Kidney epithelial cell (primary cell): ENCODE measurements at regions not wholly inside any gene's neighbourhood (a gene's known extent, or its start where the extent isn't known, plus 50 kb on each side); places are given as distances from the start of the nearest gene placed in this dataset.
A peak's percentile ranks its signal among the peaks of the same experiment; 100 is the strongest.

Experiments used
- DNase-seq: peaks from one replicate; pipeline ENCODE4 v3.0.0-alpha.2; 2010; ENCODE audit warnings: low read depth
- H3K27me3 ChIP-seq: 2 replicates; pipeline ENCODE4 v1.6.0; 2011; ENCODE audit warnings: low read length; ENCODE audit not compliant: control insufficient read depth, insufficient read depth
- H3K36me3 ChIP-seq: 2 replicates; pipeline ENCODE4 v1.5.1; 2011; ENCODE audit warnings: low read length; ENCODE audit not compliant: control insufficient read depth, insufficient read depth
- H3K4me3 ChIP-seq: 2 replicates; pipeline ENCODE4 v1.5.1; 2011; ENCODE audit warnings: low read depth, mild to moderate bottlenecking, control low read depth, low read length
- TF ChIP-seq, protein P1 (sequence below): IDR thresholded peaks from 2 replicates; pipeline ENCODE4 v1.5.1; 2011; ENCODE audit warnings: mild to moderate bottlenecking, moderate library complexity, low read length, control low read depth, inconsistent platforms; ENCODE audit not compliant: insufficient read depth, poor library complexity, severe bottlenecking

- no peaks in the 10 kb centered on the region for H3K27me3 ChIP-seq
- TF ChIP-seq, protein P1, sequence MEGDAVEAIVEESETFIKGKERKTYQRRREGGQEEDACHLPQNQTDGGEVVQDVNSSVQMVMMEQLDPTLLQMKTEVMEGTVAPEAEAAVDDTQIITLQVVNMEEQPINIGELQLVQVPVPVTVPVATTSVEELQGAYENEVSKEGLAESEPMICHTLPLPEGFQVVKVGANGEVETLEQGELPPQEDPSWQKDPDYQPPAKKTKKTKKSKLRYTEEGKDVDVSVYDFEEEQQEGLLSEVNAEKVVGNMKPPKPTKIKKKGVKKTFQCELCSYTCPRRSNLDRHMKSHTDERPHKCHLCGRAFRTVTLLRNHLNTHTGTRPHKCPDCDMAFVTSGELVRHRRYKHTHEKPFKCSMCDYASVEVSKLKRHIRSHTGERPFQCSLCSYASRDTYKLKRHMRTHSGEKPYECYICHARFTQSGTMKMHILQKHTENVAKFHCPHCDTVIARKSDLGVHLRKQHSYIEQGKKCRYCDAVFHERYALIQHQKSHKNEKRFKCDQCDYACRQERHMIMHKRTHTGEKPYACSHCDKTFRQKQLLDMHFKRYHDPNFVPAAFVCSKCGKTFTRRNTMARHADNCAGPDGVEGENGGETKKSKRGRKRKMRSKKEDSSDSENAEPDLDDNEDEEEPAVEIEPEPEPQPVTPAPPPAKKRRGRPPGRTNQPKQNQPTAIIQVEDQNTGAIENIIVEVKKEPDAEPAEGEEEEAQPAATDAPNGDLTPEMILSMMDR: peak; percentile 26
- no peak overlapping the region for H3K4me3 ChIP-seq
- H3K36me3 ChIP-seq: no peaks in the 10 kb centered on the region
- no peak for DNase-seq
Measured at GRCh38 chr3:178325330-178325729, 210.9 kb upstream of the KCNMB2 start.

DNA sequence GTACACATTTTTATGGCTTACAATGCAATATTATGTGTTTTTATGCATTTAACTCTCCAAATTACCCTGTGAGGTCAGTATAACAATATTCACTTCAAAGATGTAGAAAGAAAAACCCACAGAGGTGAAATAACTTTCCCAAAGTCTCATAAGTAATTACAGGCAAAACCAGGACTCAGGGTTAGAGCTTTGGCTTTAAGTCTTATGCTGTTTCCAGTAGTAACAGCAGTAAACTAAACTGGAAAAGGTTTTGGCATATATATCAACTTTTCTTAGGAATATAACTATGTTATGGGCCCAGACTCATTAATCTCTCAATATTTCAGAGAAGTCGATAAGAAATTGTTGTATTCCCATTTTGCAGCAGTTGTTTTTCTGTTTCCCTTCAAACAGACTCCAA is 206.3 kb upstream of the KCNMB2 start:
- TF ChIP-seq, protein P1: no peak
- Histone ChIP-seq H3K4me3 (no peak overlapping the region), H3K36me3 (no peaks in the 10 kb centered on the region), H3K27me3 (no peaks in the 10 kb centered on the region)
- no peak for DNase-seq

GRCh38 chr3:178334239-178334638 is 202.0 kb upstream of the KCNMB2 start:
- no peaks in the 10 kb centered on the region for H3K27me3 ChIP-seq
- no peak overlapping the region for H3K4me3 ChIP-seq
- TF ChIP-seq, protein P1: no peak

GRCh38 chr3:178336336-178336735 is 199.9 kb upstream of the KCNMB2 start:
- no peak for DNase-seq
- Histone ChIP-seq H3K36me3 (no peaks in the 10 kb centered on the region), H3K4me3 (no peak overlapping the region), H3K27me3 (no peaks in the 10 kb centered on the region)
- TF ChIP-seq, protein P1: no peak

More at GRCh38 chr3:178334239-178334638, 202.0 kb upstream of the KCNMB2 start:
- no peak for DNase-seq
- no peaks in the 10 kb centered on the region for H3K36me3 ChIP-seq

- no peaks in the 10 kb centered on the region for H3K36me3 ChIP-seq
- no peak for DNase-seq
- H3K4me3 ChIP-seq: no peak overlapping the region
- no peaks in the 10 kb centered on the region for H3K27me3 ChIP-seq
- TF ChIP-seq, protein P1: no peak
Measured at GRCh38 chr3:178340506-178340905, 195.7 kb upstream of the KCNMB2 start.

DNA sequence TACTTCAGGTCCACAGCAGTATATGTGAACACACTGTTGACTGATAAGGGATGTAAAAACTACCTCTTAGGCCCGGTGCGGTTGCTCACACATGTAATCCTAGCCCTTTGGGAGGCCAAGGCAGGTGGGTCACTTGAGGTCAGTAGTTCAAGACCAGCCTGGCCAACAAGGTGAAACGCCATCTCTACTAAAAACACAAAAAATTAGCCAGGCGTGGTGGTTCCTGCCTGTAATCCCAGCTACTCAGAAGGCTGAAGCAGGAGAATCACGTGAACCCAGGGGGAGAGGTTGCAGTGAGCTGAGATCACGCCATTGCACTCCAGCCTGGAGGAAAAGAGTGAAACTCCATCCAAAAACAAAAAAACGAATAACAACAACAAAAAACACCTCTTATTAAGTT is 194.6 kb upstream of the KCNMB2 start:
- no peaks in the 10 kb centered on the region for H3K36me3 ChIP-seq
- no peak for DNase-seq
- no peak overlapping the region for H3K4me3 ChIP-seq
- TF ChIP-seq, protein P1: no peak
- no peaks in the 10 kb centered on the region for H3K27me3 ChIP-seq
